ENCODE measurements at regions not wholly inside any gene's neighbourhood (a gene's known extent, or its start where the extent isn't known, plus 50 kb on each side); places are given as distances from the start of the nearest gene placed in this dataset.

- TF ChIP-seq NR0B2 (CRISPR knock-in tag; IDR thresholded peaks at IDR 0.05) (no peak), SALL1 (CRISPR knock-in tag; IDR thresholded peaks at IDR 0.05) (peak; percentile 23; the same call in 1 of the 2 replicates), ZNF510 (CRISPR knock-in tag; IDR thresholded peaks at IDR 0.05; ENCODE audit: low read depth) (no peak), ZNF691 (CRISPR knock-in tag; IDR thresholded peaks at IDR 0.05; ENCODE audit: borderline replicate concordance, low read depth) (no peak), ZFX (CRISPR knock-in tag; IDR thresholded peaks at IDR 0.05; ENCODE audit: low read depth) (peak; percentile 37; the same call in 1 of the 2 replicates), ZNF337 (CRISPR knock-in tag; IDR thresholded peaks at IDR 0.05; ENCODE audit: borderline replicate concordance, low read depth) (no peak), ZFY (CRISPR knock-in tag; IDR thresholded peaks at IDR 0.05) (0 out of 2 replicates have a peak, but pooled peaks have one; percentile 22)
- TF ChIP-seq, protein P1, sequence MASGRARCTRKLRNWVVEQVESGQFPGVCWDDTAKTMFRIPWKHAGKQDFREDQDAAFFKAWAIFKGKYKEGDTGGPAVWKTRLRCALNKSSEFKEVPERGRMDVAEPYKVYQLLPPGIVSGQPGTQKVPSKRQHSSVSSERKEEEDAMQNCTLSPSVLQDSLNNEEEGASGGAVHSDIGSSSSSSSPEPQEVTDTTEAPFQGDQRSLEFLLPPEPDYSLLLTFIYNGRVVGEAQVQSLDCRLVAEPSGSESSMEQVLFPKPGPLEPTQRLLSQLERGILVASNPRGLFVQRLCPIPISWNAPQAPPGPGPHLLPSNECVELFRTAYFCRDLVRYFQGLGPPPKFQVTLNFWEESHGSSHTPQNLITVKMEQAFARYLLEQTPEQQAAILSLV (CRISPR knock-in tag; IDR thresholded peaks at IDR 0.05; ENCODE audit: borderline replicate concordance): no peak
- TF ChIP-seq, protein P2, sequence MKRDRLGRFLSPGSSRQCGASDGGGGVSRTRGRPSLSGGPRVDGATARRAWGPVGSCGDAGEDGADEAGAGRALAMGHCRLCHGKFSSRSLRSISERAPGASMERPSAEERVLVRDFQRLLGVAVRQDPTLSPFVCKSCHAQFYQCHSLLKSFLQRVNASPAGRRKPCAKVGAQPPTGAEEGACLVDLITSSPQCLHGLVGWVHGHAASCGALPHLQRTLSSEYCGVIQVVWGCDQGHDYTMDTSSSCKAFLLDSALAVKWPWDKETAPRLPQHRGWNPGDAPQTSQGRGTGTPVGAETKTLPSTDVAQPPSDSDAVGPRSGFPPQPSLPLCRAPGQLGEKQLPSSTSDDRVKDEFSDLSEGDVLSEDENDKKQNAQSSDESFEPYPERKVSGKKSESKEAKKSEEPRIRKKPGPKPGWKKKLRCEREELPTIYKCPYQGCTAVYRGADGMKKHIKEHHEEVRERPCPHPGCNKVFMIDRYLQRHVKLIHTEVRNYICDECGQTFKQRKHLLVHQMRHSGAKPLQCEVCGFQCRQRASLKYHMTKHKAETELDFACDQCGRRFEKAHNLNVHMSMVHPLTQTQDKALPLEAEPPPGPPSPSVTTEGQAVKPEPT (CRISPR knock-in tag; IDR thresholded peaks at IDR 0.05; ENCODE audit: low read depth): no peak
- TF ChIP-seq, protein P3, sequence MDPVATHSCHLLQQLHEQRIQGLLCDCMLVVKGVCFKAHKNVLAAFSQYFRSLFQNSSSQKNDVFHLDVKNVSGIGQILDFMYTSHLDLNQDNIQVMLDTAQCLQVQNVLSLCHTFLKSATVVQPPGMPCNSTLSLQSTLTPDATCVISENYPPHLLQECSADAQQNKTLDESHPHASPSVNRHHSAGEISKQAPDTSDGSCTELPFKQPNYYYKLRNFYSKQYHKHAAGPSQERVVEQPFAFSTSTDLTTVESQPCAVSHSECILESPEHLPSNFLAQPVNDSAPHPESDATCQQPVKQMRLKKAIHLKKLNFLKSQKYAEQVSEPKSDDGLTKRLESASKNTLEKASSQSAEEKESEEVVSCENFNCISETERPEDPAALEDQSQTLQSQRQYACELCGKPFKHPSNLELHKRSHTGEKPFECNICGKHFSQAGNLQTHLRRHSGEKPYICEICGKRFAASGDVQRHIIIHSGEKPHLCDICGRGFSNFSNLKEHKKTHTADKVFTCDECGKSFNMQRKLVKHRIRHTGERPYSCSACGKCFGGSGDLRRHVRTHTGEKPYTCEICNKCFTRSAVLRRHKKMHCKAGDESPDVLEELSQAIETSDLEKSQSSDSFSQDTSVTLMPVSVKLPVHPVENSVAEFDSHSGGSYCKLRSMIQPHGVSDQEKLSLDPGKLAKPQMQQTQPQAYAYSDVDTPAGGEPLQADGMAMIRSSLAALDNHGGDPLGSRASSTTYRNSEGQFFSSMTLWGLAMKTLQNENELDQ (CRISPR knock-in tag; IDR thresholded peaks at IDR 0.05; ENCODE audit: borderline replicate concordance): no peak
Observed at GRCh38 chrX:134715930-134716619, 57.8 kb upstream of the PLAC1 start (continued).
